Prostate gland (tissue), 2 donors: ENCODE measurements at regions not wholly inside any gene's neighbourhood (a gene's known extent, or its start where the extent isn't known, plus 50 kb on each side); places are given as distances from the start of the nearest gene placed in this dataset.

Experiments used
- POLR2A ChIP-seq: fragments of 450-650 bp; IDR thresholded peaks from one replicate; pipeline ENCODE4 v1.6.1; 2016; ENCODE audit warnings: antibody characterized with exemption, mild to moderate bottlenecking
- POLR2AphosphoS5 ChIP-seq: sonication (generic); formaldehyde crosslinking; IDR thresholded peaks from one replicate; pipeline ENCODE4 v1.6.1; 2017; ENCODE audit warnings: antibody characterized with exemption
- TF ChIP-seq, protein P1 (sequence below), 4 experiments: fragments of 200-600 bp in 2 of 4; fragments of 450-650 bp in 2 of 4; sonication (generic) in 2 of 4; IDR thresholded peaks; 1 replicate in 3 of 4; 2 replicates in 1 of 4; pipeline ENCODE4 v1.5.1; 2016 to 2019; ENCODE audit warnings: antibody characterized with exemption in 4 of 4, mild to moderate bottlenecking in 2 of 4, moderate library complexity in 2 of 4

DNA sequence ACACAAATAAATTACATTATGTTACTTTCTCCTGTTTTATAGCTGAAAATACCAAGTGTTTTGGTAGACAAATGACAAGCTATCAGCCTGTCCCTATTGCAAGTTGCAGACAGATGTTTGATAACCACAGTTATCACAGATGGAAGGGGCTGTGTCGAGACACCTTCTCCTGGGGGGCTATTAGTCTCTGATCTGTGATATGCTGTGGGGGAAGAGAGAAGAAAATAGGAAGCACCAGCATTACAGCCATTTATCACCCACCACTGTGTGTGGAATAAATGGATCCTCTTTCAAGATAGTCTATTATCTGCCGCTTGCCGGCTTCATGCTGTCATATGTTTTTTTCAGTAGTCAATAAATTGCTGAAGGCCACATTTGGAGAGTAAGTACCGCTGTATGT, 597.2 kb upstream of the ADARB2 start:
- TF ChIP-seq, protein P1, sequence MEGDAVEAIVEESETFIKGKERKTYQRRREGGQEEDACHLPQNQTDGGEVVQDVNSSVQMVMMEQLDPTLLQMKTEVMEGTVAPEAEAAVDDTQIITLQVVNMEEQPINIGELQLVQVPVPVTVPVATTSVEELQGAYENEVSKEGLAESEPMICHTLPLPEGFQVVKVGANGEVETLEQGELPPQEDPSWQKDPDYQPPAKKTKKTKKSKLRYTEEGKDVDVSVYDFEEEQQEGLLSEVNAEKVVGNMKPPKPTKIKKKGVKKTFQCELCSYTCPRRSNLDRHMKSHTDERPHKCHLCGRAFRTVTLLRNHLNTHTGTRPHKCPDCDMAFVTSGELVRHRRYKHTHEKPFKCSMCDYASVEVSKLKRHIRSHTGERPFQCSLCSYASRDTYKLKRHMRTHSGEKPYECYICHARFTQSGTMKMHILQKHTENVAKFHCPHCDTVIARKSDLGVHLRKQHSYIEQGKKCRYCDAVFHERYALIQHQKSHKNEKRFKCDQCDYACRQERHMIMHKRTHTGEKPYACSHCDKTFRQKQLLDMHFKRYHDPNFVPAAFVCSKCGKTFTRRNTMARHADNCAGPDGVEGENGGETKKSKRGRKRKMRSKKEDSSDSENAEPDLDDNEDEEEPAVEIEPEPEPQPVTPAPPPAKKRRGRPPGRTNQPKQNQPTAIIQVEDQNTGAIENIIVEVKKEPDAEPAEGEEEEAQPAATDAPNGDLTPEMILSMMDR (IDR thresholded peaks at IDR 0.05), result no peak
- TF ChIP-seq POLR2A (no peak), POLR2AphosphoS5 (no peak)
